HepG2 (cell line): ENCODE measurements at regions not wholly inside any gene's neighbourhood (a gene's known extent, or its start where the extent isn't known, plus 50 kb on each side); places are given as distances from the start of the nearest gene placed in this dataset.

ENCODE experiments used
- ATAC-seq: fragments of 200-7000 bp; cut with Tn5 transposase; 3 replicates; pipeline ENCODE4 v1.9.1; 2020; ENCODE audit warnings: mild to moderate bottlenecking, moderate library complexity
- BruUV-seq: library from RNA; stranded (reverse); fragments of 400-500 nt; replicated peaks from 2 replicates; lab custom pipeline; 2021; lab: Mats Ljungman, UMichigan
- CTCF ChIA-PET: fragments of 300-600 bp; formaldehyde crosslinking; extraction: SDS; loops from one replicate; lab custom pipeline; 2021; ENCODE audit warnings: low total read pairs, inconsistent platforms, low intra/inter-chr PET ratio; lab: Yijun Ruan, JAX
- POLR2A ChIA-PET: fragments of 350-600 bp; sonication (Branson Sonifier 250); formaldehyde crosslinking; loops from one replicate; lab custom pipeline; 2020; ENCODE audit warnings: antibody characterized with exemption, inconsistent platforms; lab: Yijun Ruan, JAX
- DNase-seq: peaks from one replicate; pipeline ENCODE4 v3.0.0-alpha.2; 2015; ENCODE audit warnings: low spot score
- FAIRE-seq: peaks from 3 replicates; lab custom pipeline; 2011; peaks lifted over from hg19 to GRCh38; lab: Jason Lieb, UNC
- H2AFZ ChIP-seq: one replicate; pipeline ENCODE4 v1.6.1; 2011; ENCODE audit warnings: low read length, inconsistent platforms
- H3K27ac ChIP-seq: fragments of 300-600 bp; 3 replicates; pipeline ENCODE4 v1.8.0; 2011; ENCODE audit warnings: mixed run types, mild to moderate bottlenecking, mixed read lengths, low read length, inconsistent platforms; ENCODE audit not compliant: insufficient read depth; ENCODE audit errors: extremely low read length
- H3K27me3 ChIP-seq, 2 experiments: fragments of 200-600 bp in 1 of 2; 2 replicates in 1 of 2; 3 replicates in 1 of 2; pipeline versions ENCODE4 v1.6.0 to v1.8.0; 2011; ENCODE audit warnings: low read length in 2 of 2, mild to moderate bottlenecking in 2 of 2, moderate library complexity in 2 of 2, inconsistent platforms in 1 of 2; ENCODE audit not compliant: insufficient read depth in 2 of 2, control insufficient read depth in 1 of 2
- H3K36me3 ChIP-seq, 2 experiments: fragments of 200-600 bp in 1 of 2; replicated peaks in 1 of 2; 2 replicates in 1 of 2; 3 replicates in 1 of 2; pipeline versions ENCODE4 v1.5.1 to v1.8.0; 2011; ENCODE audit warnings: low read length in 2 of 2, inconsistent platforms in 1 of 2; ENCODE audit not compliant: insufficient read depth in 2 of 2, control insufficient read depth in 1 of 2
- H3K4me1 ChIP-seq: 2 replicates; pipeline ENCODE4 v1.5.1; 2012; ENCODE audit warnings: low read length, inconsistent platforms; ENCODE audit not compliant: insufficient read depth
- H3K4me2 ChIP-seq: 2 replicates; pipeline ENCODE4 v1.6.0; 2011; ENCODE audit warnings: low read depth, low read length, inconsistent platforms
- H3K4me3 ChIP-seq, 3 experiments: fragments of 200-600 bp in 1 of 3; sonication (generic), shearing (Covaris generic) in 1 of 3; replicated peaks in 1 of 3; 2 replicates each; pipeline ENCODE4 v1.5.1; 2011 to 2016; ENCODE audit warnings: low read length in 3 of 3, inconsistent platforms in 2 of 3, low read depth in 2 of 3, mild to moderate bottlenecking in 2 of 3, control low read depth in 1 of 3, mixed read lengths in 1 of 3; ENCODE audit not compliant: insufficient read depth in 1 of 3
- H3K79me2 ChIP-seq: one replicate; pipeline ENCODE4 v1.6.1; 2011; ENCODE audit warnings: low read length, inconsistent platforms; ENCODE audit not compliant: insufficient read depth
- H3K9ac ChIP-seq: 2 replicates; pipeline ENCODE4 v1.6.0; 2011; ENCODE audit warnings: mild to moderate bottlenecking, low read depth, low read length, inconsistent platforms; ENCODE audit not compliant: insufficient read depth
- H3K9me3 ChIP-seq: 2 replicates; pipeline ENCODE4 v1.5.1; 2012; ENCODE audit warnings: mild to moderate bottlenecking, low read length
- H4K20me1 ChIP-seq: 2 replicates; pipeline ENCODE4 v1.6.0; 2011; ENCODE audit warnings: inconsistent platforms, mild to moderate bottlenecking, low read length, moderate library complexity; ENCODE audit not compliant: insufficient read depth
- HCFC1 ChIP-seq: fragments of 150-350 bp; IDR thresholded peaks from 2 replicates; pipeline ENCODE4 v1.6.1; 2014; ENCODE audit warnings: low read depth, low read length
- RXRA ChIP-seq: sonication (generic); formaldehyde crosslinking; IDR thresholded peaks from 2 replicates; pipeline ENCODE4 v1.5.1; 2020; ENCODE audit warnings: missing genetic modification reagents
- TSC22D2 ChIP-seq: sonication (generic); formaldehyde crosslinking; IDR thresholded peaks from 2 replicates; pipeline ENCODE4 v1.5.1; 2020; ENCODE audit warnings: missing genetic modification reagents, mild to moderate bottlenecking, borderline replicate concordance
- ZNF850 ChIP-seq: sonication (generic); formaldehyde crosslinking; conservative IDR thresholded peaks from 2 replicates; pipeline ENCODE4 v1.9.0; 2021; ENCODE audit warnings: mild to moderate bottlenecking, missing genetic modification reagents
- WGBS: methylation state at CpG from one replicate; pipeline ENCODE4 v1.1.6; 2017; ENCODE audit warnings: low lambda C conversion rate; 5-methylcytosine and 5-hydroxymethylcytosine counted together
- in situ Hi-C: cut with HindIII; loops from 2 replicates; pipeline ENCODE4 v1.10.0; 2017; ENCODE audit warnings: low pct_unique_long_range_greater_than_20kb; ENCODE audit not compliant: extremely low pct_ligation_motif_present
- intact Hi-C: fragments of 100-400 bp; cut with micrococcal nuclease; formaldehyde crosslinking; loops from one replicate; pipeline ENCODE4 v1.10.0; 2022; ENCODE audit not compliant: unreplicated experiment
- TF ChIP-seq, protein P1 (sequence below), 2 experiments: sonication (generic) in 1 of 2; formaldehyde crosslinking in 1 of 2; IDR thresholded peaks; 2 replicates each; pipeline versions ENCODE4 v1.6.1 to v1.9.0; 2014 to 2022; ENCODE audit warnings: antibody characterized with exemption in 1 of 2, borderline replicate concordance in 1 of 2, inconsistent platforms in 1 of 2, low read depth in 1 of 2, missing genetic modification reagents in 1 of 2
- TF ChIP-seq, protein P2 (sequence below): IDR thresholded peaks from 2 replicates; pipeline ENCODE4 v1.6.1; 2016

DNA sequence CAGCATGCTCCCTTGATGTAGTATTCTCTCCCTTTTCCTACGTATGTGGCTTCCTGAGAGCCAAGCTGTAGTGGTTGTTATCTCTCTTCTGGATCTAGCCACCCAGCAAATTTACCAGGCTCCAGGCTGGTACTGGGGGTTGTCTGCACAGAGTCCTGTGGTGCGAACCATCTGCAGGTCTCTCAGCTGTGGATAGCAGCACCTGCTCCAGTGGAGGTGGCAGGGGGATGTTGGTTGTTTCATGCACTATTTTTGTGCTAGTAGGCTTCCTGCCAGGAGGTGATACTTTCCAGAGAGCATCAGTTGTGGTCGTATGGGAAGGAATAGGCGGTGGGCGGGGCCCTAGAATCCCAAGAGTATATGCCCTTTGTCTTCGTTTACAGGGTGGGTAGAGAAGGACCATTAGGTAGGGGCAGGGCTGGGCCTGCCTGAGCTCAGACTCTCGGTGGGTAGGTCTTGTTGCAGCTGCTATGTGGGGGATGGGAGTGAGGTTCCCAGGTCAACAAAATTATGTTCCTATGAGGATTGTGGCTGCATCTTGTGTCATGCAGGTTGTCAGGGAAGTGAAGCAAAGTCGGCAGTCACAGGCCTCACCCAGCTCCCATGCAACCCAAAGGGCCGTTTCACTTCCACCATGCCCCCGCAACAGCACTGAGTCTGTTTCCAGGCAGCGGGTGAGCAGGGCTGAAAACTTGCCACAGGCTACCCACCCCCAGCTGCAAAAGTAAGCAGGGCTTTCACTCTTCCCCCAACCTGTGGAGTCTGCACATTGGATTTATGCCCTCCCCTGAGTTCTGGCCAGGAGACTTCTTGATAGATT, 1139.5 kb downstream of the BCL11A start (continued):
- TF ChIP-seq TSC22D2 (CRISPR knock-in tag) (no peak), RXRA (CRISPR knock-in tag) (no peak), ZNF850 (no peak)
- TF ChIP-seq, protein P1, sequence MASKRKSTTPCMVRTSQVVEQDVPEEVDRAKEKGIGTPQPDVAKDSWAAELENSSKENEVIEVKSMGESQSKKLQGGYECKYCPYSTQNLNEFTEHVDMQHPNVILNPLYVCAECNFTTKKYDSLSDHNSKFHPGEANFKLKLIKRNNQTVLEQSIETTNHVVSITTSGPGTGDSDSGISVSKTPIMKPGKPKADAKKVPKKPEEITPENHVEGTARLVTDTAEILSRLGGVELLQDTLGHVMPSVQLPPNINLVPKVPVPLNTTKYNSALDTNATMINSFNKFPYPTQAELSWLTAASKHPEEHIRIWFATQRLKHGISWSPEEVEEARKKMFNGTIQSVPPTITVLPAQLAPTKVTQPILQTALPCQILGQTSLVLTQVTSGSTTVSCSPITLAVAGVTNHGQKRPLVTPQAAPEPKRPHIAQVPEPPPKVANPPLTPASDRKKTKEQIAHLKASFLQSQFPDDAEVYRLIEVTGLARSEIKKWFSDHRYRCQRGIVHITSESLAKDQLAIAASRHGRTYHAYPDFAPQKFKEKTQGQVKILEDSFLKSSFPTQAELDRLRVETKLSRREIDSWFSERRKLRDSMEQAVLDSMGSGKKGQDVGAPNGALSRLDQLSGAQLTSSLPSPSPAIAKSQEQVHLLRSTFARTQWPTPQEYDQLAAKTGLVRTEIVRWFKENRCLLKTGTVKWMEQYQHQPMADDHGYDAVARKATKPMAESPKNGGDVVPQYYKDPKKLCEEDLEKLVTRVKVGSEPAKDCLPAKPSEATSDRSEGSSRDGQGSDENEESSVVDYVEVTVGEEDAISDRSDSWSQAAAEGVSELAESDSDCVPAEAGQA (IDR thresholded peaks at IDR 0.05; ENCODE audit: low read depth): no peak
- TF ChIP-seq, protein P1 (CRISPR knock-in tag; IDR thresholded peaks at IDR 0.05; ENCODE audit: borderline replicate concordance): no peak
- TF ChIP-seq, protein P2, sequence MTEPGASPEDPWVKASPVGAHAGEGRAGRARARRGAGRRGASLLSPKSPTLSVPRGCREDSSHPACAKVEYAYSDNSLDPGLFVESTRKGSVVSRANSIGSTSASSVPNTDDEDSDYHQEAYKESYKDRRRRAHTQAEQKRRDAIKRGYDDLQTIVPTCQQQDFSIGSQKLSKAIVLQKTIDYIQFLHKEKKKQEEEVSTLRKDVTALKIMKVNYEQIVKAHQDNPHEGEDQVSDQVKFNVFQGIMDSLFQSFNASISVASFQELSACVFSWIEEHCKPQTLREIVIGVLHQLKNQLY: no peak

DNA sequence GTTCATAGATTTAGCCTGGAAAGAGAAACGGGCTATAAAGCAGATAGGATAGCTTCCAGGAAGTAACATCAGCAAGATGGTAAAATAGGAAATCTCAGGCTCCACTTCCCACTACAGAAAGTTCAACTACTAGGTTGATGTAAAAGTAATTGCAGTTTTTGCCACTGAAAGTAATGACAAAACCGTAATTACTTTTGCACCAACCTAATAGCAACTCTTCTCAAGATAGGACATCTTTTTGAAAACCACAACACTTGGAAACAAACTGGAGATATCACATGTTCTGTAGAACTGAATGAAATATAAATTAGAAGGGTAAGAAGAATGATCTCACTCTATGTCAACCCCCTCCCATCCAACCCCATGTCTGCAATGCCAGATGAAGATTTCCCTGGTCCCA, 1154.3 kb downstream of the BCL11A start:
- CTCF ChIA-PET: no interaction called here
- no peak overlapping the region for H3K9ac ChIP-seq
- DNase-seq (no peak), FAIRE-seq (no peak), ATAC-seq (no peak)
- BruUV-seq: no TSS peak
- in situ Hi-C loops: no loop called here
- H3K9me3 ChIP-seq: peaks cover 39% of the 10 kb centered on the region
- no peak overlapping the region for H3K4me2 ChIP-seq
- H3K36me3 ChIP-seq: no peaks in the 10 kb centered on the region
- WGBS: 0% methylated on average over 2 of the region's 2 CpGs
- H3K4me3 ChIP-seq: no peak overlapping the region
- no peaks in the 10 kb centered on the region for H4K20me1 ChIP-seq
- H3K27me3 ChIP-seq: no peaks in the 10 kb centered on the region
- H3K79me2 ChIP-seq: no peaks in the 10 kb centered on the region
- H3K27ac ChIP-seq: no peak overlapping the region
- intact Hi-C loops: no loop called here
- H2AFZ ChIP-seq: no peak overlapping the region
- no peaks in the 10 kb centered on the region for H3K4me1 ChIP-seq
- POLR2A ChIA-PET: no interaction called here
- no peak for TF ChIP-seq HCFC1
